Large intestine (tissue), 3 donors: ENCODE measurements at regions not wholly inside any gene's neighbourhood (a gene's known extent, or its start where the extent isn't known, plus 50 kb on each side); places are given as distances from the start of the nearest gene placed in this dataset.

ENCODE experiments used
- DNase-seq, 2 donors: peaks; one replicate each; pipeline versions ENCODE4 v3.0.0 to v3.0.0-alpha.2; 2013
- H3K27ac ChIP-seq: one replicate; pipeline ENCODE4 v1.5.1; 2013; ENCODE audit warnings: low read length
- H3K27me3 ChIP-seq: 2 replicates; pipeline ENCODE4 v1.6.1; 2013; ENCODE audit warnings: low read length; ENCODE audit not compliant: control insufficient read depth, insufficient read depth
- H3K36me3 ChIP-seq: 2 replicates; pipeline ENCODE4 v1.6.1; 2013; ENCODE audit warnings: low read length; ENCODE audit not compliant: control insufficient read depth, insufficient read depth
- H3K4me1 ChIP-seq: one replicate; pipeline ENCODE4 v1.6.1; 2013; ENCODE audit warnings: low read length; ENCODE audit not compliant: control insufficient read depth, insufficient read depth
- H3K4me3 ChIP-seq: one replicate; pipeline ENCODE4 v1.5.1; 2013; ENCODE audit warnings: low read length
- H3K9me3 ChIP-seq: one replicate; pipeline ENCODE4 v1.6.1; 2013; ENCODE audit warnings: mild to moderate bottlenecking, low read depth, low read length, moderate library complexity; ENCODE audit not compliant: control insufficient read depth
- WGBS: methylation state at CpG from one replicate; pipeline ENCODE4 v1.1.5; 2013; ENCODE audit warnings: low lambda C conversion rate; ENCODE audit not compliant: insufficient coverage; 5-methylcytosine and 5-hydroxymethylcytosine counted together

DNA sequence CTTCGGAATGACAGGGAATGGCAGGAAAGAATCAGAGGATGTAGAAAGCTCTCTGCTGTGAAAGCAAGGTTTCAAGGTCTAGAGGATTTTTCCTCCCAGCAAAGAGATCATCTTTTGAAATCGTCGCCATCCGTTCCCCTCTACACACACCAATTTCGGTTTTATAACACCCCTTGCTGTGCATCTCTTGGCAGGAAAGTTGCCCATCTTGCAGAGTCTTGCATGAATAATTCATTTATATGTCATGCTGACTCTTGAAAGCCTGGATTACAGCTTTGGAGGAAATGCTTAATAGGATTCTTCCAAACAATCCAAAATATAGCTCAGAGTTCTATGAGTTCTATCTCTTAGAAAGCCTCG, 262.7 kb downstream of the CHL1 start:
- Histone ChIP-seq H3K4me3 (no peak overlapping the region), H3K4me1 (peaks cover 6% of the 10 kb centered on the region), H3K27ac (no peak overlapping the region), H3K27me3 (no peaks in the 10 kb centered on the region), H3K36me3 (no peaks in the 10 kb centered on the region), H3K9me3 (no peaks in the 10 kb centered on the region)
- DNase-seq, result no peak
- 43% methylated on average over 4 of the region's 6 CpGs for whole genome bisulfite sequencing

DNA sequence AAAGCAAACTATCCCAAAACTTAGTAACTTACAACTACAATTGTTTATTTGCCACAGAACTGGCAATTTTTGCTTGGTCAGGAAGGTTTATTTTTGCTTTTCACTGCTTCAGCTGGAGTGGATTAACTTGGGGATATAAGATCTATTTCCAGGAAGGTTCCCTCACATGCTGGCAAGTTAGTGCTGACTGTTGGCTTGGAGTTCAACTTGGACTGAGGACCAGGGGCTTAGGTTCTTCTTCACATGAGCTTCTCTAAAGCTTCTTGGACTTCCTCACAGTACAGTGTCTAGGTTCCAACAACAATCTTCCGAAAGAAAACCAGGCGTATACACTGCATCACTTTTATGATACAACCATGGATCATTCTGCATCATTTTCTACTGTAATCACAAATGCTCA, 264.4 kb downstream of the CHL1 start:
- no CpG with 5 or more reads among the region's 2 CpGs for WGBS
- Histone ChIP-seq H3K27me3 (no peaks in the 10 kb centered on the region), H3K4me1 (no peaks in the 10 kb centered on the region), H3K27ac (no peak overlapping the region), H3K4me3 (no peak overlapping the region), H3K36me3 (no peaks in the 10 kb centered on the region), H3K9me3 (no peaks in the 10 kb centered on the region)
- no peak for DNase-seq

DNA sequence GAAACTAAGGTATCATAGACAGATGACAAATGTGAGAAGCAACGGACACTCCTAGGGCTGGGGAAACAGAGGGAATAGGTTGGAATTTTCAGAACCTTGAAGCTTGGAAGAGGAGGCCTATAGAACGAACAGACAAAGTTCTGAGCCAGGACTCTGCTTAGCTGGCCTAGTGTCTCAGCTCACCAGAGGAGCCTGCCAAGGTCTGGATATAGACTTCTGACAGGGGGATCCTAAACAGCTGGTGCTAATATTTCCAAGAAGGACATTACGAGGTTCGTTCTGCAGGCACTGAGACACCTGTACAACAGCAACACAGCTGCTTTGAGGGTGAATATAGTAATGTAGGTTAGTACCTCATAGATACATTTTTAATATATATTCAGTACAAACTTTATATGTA, 266.3 kb downstream of the CHL1 start:
- Histone ChIP-seq H3K4me1 (no peaks in the 10 kb centered on the region), H3K9me3 (no peaks in the 10 kb centered on the region), H3K27me3 (no peaks in the 10 kb centered on the region), H3K4me3 (no peak overlapping the region), H3K27ac (no peak overlapping the region), H3K36me3 (no peaks in the 10 kb centered on the region)
- DNase-seq, result no peak
- WGBS, result no CpG with 5 or more reads among the region's 4 CpGs

DNA sequence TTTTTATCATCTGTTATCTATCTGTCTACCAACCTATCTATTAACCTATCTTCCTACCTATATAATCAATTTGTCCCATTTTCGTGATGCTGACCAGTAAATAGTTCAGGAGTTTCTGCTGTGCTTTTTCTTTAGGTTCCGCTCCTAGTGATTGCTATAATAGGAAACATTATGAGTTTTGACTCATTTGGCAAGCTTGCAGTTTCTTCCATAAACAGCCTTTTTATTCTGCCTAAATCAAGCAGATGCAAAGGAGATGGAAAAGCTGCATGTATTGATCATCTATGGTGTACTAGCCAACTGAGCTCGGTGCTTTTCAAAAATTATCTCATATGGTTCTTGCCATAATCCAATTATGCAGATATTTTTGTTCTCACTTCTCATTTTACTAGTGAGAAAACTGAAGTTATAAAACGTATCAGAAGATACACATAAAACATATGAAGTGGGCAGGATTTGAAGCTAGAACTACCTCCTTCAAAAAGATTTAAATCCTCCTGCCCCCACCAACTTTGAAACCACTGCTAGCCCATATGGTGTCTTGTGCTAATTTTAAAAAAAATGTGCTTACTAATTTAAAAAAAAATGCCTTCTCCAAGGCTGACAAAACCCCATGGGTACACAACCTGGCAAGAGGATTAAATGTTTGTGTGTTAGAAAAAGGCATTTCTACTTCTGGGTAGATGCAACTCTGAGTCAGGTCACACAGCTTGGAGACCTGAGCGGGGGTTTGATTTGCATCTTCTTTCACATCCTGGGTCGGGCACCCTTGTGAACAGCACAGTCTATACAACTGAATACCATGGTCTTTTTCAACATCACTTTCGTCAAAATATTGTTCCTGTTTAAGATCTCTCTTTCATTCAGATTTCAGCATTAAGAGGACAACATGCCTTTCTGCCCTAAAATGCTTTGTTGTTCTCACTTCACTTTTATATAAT, 267.0 kb downstream of the CHL1 start:
- Histone ChIP-seq H3K9me3 (no peaks in the 10 kb centered on the region), H3K27ac (no peak overlapping the region), H3K4me1 (no peaks in the 10 kb centered on the region), H3K27me3 (no peaks in the 10 kb centered on the region), H3K4me3 (no peak overlapping the region), H3K36me3 (no peaks in the 10 kb centered on the region)
- 94% methylated on average over 3 of the region's 7 CpGs for WGBS
- no peak for DNase-seq

DNA sequence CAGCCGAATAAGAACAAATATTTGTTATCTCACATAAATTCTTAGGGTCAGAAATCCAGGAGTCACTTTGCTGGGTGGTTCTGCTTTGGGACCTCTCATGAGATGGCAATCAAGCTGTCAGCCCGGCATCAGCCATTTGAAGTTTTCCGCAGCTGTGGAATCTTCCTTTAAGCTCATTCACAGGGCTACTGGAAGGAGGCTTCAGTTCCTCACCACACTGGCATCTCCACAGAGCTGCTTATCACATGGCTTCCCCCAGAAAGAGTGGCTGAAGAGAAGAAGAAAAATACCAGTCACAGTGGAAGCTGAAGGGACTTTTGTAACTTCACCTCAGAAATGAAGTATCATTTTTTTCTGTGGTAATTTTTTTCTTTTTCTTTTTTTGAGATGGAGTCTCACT, 267.7 kb downstream of the CHL1 start:
- Histone ChIP-seq H3K4me3 (no peak overlapping the region), H3K4me1 (no peaks in the 10 kb centered on the region), H3K27ac (no peak overlapping the region), H3K9me3 (no peaks in the 10 kb centered on the region), H3K27me3 (no peaks in the 10 kb centered on the region), H3K36me3 (no peaks in the 10 kb centered on the region)
- no peak for DNase-seq
- WGBS, result no CpG with 5 or more reads among the region's 3 CpGs

DNA sequence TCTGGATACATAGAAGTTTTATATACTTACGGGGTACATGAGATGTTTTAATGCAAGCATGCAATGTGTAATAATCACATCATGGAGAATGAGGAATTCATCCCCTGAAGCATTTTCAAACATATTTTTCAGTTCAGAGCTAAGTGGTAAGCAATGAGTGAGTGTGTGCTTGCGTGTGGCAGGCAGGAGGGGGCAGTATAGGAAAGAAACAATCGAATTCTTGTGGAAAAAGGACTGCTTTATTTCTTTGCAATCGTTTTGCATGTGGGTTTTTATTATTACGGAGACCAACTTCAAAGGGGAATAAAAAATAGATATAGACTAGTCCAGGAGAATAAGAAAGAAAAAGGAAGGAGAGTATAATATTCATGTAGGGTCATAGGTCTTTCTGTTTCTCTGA, 271.6 kb downstream of the CHL1 start:
- no peak overlapping the region for H3K27ac ChIP-seq
- H3K27me3 ChIP-seq, result no peaks in the 10 kb centered on the region
- H3K4me3 ChIP-seq, result no peak overlapping the region
- H3K36me3 ChIP-seq, result no peaks in the 10 kb centered on the region
- WGBS, result 36% methylated on average over 4 of the region's 5 CpGs
- H3K4me1 ChIP-seq, result no peaks in the 10 kb centered on the region
- no peak for DNase-seq
- peaks cover 3% of the 10 kb centered on the region for H3K9me3 ChIP-seq

DNA sequence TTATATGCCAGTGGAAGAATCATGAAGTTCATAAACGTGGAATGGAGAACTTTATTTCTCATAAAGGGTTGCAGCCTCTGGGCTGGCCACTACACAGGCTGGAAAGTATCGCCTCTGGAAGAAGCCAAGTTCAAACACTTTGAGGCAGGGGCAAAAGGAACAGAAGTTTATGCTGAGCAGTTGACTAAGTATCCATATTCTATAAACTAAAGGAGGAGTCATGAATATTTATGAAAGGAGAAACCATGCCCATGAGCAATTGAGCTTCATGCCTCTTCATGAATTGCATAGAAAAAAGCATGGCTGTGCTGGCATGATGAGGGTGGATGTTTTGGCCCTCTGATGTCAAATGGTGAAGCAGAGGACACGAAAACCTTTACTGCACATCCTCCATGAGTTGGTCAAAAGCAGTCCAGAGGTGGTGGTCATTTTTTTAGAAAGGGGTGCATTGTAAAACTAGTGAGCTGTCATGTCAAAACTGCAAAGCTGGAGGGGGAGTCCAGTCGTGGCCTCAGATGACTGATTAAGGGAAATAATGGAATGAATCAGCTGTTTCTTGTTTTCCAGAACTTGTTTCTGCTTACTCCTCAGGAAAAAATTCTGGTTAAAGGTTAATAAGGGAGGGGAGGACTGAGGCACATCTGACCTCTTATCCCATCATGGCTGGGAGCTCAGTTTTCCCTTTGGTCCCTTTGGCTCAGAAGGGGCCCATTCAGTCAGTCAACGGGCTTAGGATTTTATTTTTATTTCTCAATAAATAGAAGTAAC, 276.7 kb downstream of the CHL1 start:
- H3K27ac ChIP-seq, result no peak overlapping the region
- H3K4me3 ChIP-seq, result no peak overlapping the region
- H3K9me3 ChIP-seq, result peaks cover 3% of the 10 kb centered on the region
- no peaks in the 10 kb centered on the region for H3K27me3 ChIP-seq
- H3K4me1 ChIP-seq, result no peaks in the 10 kb centered on the region
- no peak for DNase-seq
- 100% methylated on average over 1 of the region's 5 CpGs for WGBS
- no peaks in the 10 kb centered on the region for H3K36me3 ChIP-seq

DNA sequence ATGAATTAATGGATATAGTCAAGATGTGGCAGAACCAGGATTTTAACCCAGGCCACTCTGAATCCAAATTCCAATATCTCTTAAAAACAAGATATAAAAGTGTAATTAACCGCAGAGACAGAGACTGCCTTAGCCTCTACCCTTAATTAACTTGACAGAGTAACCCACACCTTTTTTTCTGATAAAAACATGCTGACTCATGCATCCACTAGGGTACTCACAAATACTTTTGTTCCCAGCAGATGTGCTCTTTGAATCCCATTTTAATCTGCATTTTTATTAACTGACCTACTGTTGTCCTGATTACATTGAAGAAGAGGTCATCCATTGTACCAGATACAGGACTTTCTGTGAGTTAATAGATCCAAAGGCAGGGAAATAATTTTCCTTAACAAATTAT, 278.3 kb downstream of the CHL1 start:
- Histone ChIP-seq H3K36me3 (no peaks in the 10 kb centered on the region), H3K4me3 (no peak overlapping the region), H3K4me1 (no peaks in the 10 kb centered on the region), H3K9me3 (peaks cover 3% of the 10 kb centered on the region), H3K27ac (no peak overlapping the region), H3K27me3 (no peaks in the 10 kb centered on the region)
- DNase-seq, result no peak
- 100% methylated on average over 1 of the region's 1 CpG for WGBS

DNA sequence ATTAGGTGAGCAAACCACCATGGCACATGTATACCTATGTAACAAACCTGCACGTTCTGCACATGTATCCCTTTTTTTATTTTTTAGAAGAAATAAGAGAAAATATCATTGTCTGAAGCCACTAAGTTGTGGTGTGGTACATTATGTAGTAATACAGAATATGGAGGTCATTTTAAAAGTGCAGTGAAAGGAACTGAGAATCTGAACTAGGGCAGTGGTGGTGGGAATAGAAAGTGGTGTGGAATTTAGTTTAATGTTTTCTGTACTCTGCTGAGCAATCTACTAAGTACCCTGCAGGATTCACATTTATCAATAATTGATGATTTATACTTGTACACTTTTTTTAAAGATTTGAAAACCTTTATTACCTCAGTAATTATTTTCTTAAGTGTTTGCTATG, 283.5 kb downstream of the CHL1 start:
- H3K4me1 ChIP-seq, result no peaks in the 10 kb centered on the region
- WGBS, result no CpG with 5 or more reads among the region's 1 CpG
- H3K4me3 ChIP-seq, result no peak overlapping the region
- H3K36me3 ChIP-seq, result no peaks in the 10 kb centered on the region
- no peak overlapping the region for H3K27ac ChIP-seq
- no peak for DNase-seq
- H3K9me3 ChIP-seq, result peaks cover 4% of the 10 kb centered on the region
- no peaks in the 10 kb centered on the region for H3K27me3 ChIP-seq

DNA sequence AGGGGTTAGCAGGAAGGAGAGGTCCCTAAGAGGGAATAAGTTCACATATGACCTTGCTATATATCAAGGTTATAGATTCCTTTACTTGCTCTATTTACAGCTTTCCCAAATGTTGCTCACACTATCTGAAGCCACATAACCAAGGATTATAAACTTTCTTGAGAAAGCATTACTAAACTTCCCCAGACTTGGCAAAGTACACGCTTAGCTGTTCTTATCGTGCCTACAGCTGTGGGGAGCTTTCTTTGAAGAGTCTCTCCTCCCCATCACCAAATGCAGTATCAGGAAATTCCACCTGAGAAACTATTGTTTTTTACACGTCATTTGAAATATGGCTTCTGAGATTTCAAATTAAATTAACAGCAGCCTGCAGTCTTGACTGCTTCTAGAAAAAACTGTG, 284.5 kb downstream of the CHL1 start:
- DNase-seq, result no peak
- H3K9me3 ChIP-seq, result peaks cover 4% of the 10 kb centered on the region
- WGBS, result no CpG with 5 or more reads among the region's 3 CpGs
- no peaks in the 10 kb centered on the region for H3K36me3 ChIP-seq
- H3K27ac ChIP-seq, result no peak overlapping the region
- no peaks in the 10 kb centered on the region for H3K27me3 ChIP-seq
- no peaks in the 10 kb centered on the region for H3K4me1 ChIP-seq
- H3K4me3 ChIP-seq, result no peak overlapping the region
